CD4-positive, alpha-beta T cell treated with Interleukin-4 for 4 hours (primary cell): ENCODE measurements at regions not wholly inside any gene's neighbourhood (a gene's known extent, or its start where the extent isn't known, plus 50 kb on each side); places are given as distances from the start of the nearest gene placed in this dataset.
"Not testable (repeated sequence)": the region's sequence is repeated elsewhere in the genome, so short reads cannot be mapped to it uniquely, and the experiment has no call there.

ENCODE experiments used
- DNase-seq: peaks from one replicate; pipeline ENCODE4 v3.0.0-alpha.2; 2020

DNA sequence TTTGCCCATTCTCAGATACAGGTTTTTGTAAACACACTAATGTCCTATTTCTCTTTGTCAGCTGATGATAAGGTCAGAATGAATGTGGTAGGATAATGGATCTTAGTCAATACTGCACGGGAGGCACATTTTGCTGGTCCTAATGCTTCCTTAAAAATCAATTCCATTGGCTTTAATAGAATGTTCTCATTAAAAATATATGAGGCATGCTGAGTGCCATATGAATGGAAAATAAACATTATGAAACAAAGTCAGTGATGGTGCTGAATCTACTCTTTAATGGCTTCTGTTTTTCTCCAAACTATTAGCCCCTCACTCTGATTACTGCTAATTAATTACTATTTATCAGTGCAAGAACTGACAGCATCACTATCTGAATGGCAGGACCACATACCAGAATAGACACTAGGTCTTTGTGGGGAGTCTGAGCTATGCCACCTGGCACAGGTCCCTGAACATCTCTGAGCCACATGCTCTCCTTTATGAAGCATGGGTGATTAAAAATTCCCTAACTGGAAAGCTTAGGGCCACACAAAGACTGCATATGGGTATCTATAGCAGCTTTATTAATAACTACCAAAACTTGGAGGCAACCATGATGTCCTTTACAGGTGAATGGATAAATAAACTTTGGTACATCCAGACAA, 278.9 kb downstream of the MEX3B start:
- no peak for DNase-seq

DNA sequence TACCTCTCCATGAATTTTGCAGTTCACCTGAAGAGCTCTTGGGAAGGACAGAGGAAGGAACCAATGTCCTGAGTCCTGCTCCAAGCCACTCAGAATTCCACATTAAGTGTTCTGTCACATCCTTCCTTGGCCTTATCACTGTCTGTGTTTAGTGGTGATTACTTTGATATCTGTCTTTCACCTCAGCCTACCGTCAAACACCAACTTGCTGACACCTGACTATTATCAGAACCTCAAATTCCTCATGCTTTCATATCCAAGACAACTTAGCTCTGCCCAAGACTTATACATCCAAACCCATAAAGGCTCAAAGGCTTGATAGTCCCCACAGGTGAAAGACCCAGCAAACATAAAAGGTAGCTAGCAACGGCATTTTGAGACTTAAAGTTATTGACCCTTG, 280.0 kb downstream of the MEX3B start:
- no peak for DNase-seq

DNA sequence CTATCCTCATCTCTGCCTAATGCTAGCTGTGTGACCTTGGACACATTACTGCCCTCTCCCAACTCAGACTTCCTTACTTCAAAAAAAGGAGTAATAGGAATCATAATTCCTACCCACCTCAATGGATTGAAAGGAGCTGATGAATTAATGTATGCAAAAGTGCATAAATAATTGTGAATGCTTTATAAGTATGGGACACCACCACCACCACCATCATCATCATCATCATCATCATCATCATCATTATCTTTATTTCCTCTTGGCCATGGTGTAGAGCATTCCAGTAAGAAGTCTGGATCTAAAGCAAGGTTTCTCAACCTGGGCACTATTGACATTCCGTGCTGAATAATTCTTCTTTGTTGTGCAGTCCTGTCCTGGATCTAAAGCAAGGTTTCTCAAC, 282.5 kb downstream of the MEX3B start:
- no peak for DNase-seq

DNA sequence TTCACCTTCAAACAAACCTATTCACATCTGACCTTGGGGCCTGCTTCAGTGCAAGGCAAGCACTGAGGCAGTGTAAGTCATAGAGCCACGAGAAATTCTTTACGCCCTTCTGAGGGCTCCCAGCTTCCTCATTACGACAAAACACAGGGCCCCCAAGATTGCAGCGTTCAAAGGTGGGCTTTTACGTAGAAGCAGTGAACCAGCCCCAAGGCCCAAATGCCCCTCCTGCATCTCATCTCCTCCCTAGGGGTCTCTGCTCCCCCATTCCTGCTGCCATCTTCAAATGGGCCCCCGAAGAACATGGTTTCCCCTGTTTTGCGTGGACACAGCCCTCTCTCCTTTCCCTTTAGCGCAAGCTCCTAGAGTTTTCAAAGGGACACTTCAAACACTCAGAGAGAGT, 285.1 kb downstream of the MEX3B start:
- DNase-seq = no peak

DNA sequence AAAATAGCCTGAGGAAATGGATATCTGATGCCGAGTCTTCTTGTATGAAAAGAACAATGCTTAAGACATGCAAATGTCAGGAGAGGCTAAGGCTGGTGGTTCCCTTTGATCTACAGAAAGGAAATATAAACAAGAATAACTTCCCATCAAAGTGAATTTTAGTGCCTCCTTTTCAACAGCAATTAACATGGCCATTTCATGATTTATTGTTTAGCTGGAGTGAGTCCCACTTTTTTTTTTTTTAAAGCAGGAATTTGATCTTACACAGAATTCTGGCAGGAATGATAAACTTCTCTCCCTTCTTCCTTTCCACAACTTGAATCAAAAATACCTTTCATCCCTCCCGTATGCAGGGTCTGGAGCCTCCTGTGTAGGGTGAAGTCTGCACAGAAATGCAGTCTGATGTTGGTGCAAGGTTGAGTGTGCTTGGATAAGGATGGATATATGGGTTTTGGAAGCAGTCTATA, 287.0 kb downstream of the MEX3B start:
- DNase-seq = no peak

DNA sequence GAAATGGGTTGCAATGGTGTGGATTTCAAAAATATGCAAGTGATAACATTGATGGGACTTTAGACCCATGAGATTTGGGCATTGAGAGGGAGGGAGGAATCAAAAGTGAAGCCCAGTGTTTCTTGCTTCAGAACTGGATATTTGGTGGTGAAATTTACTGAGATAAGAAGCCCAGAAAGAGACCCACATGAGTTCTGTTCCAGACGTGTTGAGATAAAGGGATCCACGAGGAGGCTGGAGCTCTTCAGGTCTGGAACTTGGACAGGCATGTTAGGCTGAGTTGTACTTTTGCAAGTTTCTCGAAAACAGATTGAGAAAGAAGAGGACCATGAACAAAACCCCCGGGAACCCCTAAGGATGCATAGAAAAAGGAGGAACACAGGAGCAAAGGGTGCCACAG, 290.2 kb downstream of the MEX3B start:
- no peak for DNase-seq

DNA sequence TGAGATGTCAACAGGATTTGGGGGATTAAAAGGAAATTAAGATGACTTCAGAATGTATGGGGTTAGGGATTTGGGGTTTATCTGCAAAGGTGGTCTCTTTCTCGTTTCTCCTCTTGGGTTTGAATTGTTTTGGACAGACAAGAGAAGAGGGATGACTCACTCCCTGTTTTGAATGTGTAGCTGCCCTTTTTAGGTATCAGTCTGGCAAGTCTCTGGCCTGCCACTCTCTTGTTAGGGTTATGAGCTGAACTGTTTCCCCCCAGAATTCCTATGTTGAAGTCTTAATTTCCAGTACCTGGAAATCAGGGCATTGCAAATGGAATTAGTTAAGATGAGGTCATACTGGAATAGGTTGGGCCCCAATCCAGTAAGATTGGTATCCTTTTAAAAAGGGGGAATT, 291.7 kb downstream of the MEX3B start:
- DNase-seq = no peak

DNA sequence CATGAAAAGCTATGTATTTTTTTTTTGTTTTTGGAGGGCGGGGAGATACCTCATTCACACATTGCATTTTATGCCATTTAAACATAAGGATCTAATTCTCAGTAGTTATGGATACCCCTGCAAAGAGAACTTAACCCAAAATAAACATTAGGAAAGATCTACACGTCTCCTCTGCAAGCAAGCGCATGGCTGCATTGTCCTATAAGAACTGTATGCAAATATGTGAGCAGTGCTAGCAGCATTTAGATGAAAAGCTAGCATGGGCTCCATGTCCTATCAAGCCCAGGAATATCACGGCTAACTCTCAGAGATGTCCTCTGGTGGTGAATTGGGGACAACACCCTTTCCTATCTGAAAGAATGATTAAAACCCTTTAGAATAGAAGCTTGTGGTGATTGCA, 292.8 kb downstream of the MEX3B start:
- DNase-seq = no peak

DNA sequence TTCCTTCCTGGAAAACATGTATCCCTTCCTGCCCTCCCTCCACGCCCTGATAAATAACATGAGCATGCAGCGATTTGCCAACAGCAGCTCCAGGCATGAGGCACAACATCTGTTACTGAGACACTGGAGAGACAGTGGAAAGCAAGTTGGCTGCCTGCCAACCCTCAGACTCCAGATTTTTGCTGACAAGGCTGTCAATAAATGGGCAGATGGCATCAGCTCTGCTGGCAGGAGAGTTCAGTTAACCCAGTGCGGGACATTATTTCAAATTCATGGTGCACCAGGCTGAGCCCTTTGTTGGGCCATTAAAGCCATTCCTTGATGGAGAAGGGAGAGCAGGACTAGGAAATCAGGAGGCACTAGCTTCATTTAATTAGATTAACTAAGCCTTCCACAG, 293.3 kb downstream of the MEX3B start:
- DNase-seq = no peak

DNA sequence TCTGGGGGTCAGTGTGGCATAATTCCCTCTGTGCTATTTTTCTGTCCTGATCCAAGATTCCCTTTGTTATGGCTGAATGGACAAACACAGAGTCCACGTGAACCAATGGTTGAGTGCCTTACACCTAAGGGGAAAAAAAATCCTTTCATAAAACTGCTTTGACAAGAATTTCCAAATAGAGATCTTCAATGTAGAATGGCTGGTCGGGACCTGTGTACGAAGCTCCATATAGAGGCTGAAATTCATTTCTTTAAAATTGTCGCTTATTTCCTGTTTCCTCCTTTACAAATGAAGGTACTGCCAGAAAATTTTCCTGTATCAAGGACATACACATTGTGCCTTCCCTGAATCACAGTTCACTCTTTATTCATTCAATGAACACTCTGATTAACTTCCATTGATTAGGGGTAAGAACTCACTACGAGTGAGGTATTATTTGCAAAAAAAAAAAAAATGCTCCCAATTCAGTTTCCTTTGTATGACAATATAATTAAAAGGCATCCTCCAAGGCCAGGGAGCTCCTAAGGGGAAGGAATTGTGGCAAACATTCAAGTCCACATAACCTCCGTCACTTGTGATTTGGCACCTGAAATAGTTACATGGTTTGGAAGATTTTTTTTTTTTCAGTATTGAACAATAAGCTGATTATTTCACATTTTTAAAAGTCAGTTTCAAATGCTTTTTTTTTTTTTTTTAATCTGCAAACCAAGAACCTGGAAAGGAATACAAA, 293.8 kb downstream of the MEX3B start:
- no peak for DNase-seq

DNA sequence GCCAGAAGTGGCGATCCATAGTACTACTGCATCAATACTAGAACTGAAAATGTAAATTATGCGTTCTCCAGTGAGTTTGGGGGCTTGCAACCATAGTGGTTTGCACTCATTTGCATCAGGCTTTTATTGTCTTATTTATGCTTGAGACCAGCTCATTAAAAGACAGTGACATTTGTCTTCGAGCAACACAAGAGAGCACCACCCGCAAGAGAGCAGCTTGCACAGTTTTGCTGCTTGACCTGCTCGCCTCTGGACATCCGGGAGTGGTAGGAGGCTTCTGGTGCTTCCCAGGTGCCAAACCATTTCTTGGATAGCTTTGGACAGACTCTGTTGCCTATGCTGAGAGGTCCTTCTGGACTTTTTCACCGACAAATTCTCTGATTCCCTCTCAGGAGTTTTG, 294.6 kb downstream of the MEX3B start:
- no peak for DNase-seq

DNA sequence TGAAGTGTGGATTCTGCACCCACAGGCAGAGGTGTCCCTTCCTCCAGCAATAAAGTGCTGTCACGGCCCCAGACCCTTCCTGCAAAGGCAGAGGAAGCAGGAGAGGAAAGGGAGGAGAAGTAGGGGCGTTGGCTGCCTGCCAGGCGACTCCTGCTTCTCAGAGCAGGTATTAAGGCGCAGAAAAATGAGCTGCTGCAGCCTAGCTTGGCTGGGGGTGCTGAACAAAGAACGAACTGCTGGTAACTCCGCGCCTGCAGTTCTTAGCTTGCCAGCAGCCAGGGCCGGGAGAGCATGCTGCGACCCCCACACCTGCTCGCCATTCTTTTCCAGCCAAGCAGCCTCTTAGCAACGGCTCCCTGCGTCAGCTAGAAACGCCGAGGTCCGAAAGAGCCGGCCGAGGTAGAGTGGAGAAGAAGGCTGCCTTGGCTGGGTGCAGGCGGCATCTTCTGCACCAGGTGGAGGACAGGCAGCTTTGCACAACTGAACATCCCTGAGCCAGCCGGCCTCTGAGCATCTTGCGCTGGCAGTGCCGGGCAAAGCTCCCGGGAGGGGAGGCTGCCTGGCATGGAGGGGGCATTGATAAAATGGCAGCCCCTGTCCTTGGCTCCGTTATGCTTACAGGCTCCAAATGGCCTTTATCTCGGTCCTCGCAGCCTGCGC, 296.0 kb downstream of the MEX3B start:
- DNase-seq = no peak

DNA sequence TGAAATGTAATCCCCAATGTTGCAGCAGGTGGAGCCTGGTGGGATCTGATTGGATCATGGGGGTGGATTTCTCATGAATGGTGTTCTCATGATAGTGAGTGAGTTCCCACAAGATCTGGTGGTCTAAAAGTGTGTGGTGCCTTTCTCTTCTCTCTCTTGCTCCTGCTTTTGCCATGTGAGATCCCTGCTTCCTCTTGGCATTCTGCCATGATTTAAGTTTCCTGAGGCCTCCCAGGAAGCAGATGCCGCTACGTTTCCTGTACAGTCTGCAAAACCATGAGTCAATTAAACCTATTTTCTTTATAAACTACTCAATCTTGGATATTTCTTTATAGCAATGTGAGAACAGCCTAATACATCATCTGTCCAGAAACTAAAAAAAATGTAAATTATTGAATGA, 298.3 kb downstream of the MEX3B start:
- DNase-seq = no peak

DNA sequence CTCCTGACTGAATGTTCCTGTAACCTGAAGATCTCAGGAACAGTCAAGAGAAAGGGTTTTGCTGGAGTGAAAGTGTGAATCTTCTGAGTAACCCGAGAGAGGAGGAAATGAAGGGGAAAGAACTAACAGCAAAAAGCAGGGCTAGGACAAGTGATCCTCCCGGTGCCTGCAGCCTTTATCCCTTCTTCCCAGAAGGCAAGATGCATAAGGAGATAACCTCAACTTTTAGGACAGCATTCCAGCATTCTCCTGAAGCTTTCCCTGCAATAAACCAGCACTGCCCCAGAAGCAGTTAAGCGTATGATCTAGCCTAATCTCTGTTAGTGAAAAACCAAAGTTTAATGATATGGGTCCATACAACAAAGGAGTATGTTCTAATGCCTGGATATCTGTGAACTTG, 298.8 kb downstream of the MEX3B start:
- DNase-seq = no peak

DNA sequence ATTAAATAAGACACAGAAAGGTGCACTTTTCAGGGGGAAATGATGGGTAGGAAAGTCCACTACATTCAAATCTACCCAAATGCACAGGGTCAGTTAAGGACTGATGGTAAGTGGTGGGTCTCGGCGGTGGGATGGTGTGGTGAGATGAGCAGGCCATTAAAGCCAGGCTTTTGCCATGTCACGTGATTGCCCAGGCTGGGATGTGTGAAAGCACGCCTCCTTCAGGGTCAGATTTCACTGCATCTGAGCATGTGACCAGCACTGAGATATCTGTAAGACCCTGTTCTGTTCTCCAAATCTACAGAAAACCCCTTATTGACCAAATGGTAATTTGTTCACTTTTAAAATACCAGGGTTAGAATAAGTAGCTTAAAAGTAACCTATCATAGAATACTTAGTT, 301.5 kb downstream of the MEX3B start:
- DNase-seq = no peak

DNA sequence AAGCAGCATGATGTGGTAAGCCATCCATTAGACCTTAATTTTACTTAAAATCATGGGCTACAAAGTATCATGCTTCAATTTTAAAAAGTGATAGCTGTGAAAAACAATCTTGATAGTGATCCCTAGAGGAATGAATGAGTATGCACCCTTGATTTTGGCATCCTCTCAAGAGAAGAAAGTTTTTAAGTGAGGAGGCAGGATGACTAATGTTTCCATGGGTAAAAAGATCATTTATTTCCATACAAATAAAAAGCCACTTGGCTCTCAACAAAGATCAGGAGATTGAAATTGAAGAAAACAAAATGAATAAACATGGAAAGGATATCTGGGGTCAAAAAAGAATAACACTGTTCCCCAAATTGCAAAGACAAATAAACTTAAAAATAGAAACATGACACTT, 305.4 kb downstream of the MEX3B start:
- no peak for DNase-seq

DNA sequence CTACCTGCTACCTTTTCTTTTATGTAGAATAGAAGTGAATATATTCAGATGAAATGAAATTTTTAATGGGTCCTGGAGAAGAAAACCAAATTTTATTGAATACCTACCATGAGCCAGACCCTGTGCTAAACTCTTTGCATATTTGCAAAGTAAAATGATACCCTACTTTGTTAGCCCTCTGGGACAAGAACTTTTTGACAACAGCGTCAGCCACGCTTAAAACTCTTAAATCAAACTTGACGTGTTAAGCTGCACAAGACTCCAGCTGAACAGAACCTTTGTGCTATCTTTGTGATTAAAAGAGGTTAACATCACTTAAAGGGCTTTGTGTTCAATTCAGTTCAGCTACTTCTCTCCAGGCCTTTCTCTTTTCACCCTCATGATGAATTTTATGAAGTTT, 316.5 kb downstream of the MEX3B start:
- no peak for DNase-seq

DNA sequence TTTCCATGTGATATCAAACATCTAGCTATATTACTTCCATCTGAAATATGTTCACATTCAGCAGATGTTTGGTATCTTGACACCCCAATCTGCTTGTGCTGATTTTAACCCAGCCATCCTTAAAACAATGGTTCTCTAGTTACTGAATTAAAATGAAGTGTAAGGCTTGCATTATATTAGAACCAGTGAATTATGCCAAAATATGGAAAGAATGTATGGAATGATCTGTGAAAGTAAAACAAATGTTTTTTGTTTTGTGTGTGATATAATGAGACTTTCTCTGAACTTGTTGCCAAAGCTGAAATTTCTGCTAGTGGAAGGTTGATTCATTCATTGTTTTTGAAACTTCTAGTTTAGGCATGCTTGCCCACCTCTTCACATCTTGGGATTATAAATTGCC, 317.1 kb downstream of the MEX3B start:
- DNase-seq = no peak

DNA sequence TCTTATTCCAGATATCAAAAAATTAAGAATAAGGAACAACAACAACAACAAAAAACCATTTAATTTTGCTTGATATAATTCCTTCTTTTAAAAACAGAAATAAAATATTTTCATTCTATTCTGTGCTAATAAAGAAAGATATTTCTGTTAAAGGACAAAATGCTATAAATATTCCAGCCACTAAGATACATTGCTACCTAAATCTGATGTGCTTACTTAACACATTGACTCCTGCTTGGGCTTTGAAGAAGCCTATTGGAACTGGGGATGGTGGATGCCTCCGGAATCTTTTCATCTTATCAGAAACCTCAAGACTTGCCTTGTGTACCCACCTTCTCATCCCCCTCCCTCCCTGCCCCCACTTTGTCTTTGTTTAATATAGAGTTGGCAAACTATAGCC, 320.2 kb downstream of the MEX3B start:
- no peak for DNase-seq

DNA sequence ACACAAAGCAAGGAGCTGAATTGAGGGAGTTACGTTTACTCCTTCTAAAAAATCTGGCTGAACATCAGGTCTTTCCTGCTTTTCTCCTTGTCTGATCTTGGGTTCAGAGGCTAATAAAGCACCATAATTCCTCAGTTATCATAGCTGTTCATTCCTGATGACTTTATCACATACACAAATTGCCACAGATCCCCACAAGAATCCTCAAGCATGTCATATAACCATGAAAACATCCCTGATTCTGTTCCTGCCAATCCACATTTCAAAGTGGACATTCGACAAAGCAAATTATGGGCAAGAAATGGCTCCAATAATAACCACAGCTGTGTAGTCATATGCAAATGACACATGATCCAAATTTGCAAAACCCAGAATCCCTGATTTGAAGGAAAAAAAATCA, 321.3 kb downstream of the MEX3B start:
- no peak for DNase-seq

DNA sequence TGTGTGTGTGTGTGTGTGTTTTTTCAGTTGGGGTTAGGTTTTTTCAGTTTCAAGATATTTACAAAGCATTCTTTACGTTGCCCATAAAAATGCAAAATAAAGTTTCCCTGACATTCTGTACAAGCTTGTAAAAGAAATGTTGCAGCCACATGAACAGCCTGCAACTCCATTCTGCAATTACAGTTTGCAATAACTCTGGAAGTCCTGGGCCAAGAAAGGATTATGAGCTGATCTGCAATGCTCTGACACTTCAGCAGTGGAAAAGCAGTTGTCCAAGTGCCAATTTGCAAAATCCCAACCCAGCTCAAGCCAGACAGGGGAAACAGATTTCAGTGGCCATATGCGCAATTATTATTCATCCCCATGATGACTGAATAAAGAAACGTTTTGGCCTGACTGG, 322.1 kb downstream of the MEX3B start:
- DNase-seq = no peak

DNA sequence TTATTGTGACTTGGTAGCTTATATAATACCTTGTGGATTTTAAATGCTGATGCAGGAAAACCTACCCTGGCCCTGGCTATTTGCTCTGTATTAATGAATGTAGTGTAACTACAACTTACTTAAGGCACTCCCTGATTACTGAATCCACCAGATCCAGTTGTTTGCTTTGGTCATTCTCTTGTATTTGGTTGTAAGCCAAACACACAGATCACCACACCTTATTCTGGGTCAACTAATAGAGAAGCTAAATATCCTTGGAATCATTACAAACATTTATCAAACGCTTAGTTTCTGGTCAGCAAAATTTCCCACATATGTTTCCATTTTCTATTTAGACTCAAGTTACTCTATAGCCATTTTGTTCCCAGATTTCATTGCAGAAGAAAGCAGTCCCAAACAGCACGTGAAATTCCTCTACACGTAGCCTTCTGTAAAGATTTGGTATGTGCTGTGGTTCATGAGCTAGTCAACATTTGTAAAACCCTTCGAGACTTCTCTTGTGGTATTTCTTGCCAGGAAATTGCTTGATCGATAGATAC, 322.6 kb downstream of the MEX3B start:
- no peak for DNase-seq

DNA sequence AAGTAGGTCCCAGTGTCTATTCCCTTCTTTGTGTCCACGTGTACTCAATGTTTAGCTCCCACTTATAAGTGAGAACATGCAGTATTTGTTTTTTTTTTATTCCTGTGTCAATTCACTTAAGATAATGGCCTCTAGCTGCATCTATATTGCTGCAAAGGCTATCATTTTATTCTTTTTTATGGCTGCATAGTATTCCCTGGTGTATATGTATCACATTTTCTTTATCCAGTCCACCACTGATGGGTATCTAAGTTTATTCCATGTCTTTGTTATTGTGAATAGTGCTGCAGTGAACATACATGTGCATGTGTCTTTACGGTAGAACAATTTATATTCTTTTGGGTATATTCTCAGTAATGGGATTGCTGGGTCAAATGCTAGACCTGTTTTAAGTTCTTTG, 329.4 kb downstream of the MEX3B start:
- DNase-seq = not testable (repeated sequence)

DNA sequence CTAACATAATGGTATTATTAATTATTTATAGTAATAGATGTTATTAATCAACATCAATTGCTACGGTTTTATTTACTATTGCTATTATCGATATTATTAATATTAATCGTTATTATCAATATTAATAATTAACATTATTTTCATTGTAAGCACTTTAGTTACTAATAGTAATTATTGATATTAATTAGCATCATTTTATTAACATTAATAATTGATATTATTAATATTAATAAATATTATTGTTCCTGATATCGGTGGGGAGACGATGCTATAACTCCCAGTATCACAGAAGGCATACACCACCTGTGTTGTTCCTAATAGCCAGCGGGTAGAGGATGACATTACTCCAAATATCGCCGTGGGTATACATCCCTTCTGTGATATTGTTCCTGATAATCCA, 335.5 kb downstream of the MEX3B start:
- no peak for DNase-seq
